NCI-H1092 treated with DMSO at 0.1 percent for 48 hours (cell line): ENCODE measurements at regions not wholly inside any gene's neighbourhood (a gene's known extent, or its start where the extent isn't known, plus 50 kb on each side); places are given as distances from the start of the nearest gene placed in this dataset.
A peak's percentile ranks its signal among the peaks of the same experiment; 100 is the strongest.
"Not testable (repeated sequence)": the region's sequence is repeated elsewhere in the genome, so short reads cannot be mapped to it uniquely, and the experiment has no call there.

ENCODE experiments used
- DNase-seq: peaks from one replicate; lab custom pipeline; 2025; lab: John Stamatoyannopoulos, UW

- DNase-seq = no peak
Measured at GRCh38 chrX:4094926-4095325, 381.5 kb upstream of the PRKX start.

GRCh38 chrX:4091046-4091760, 377.8 kb upstream of the PRKX start:
- no peak for DNase-seq

- DNase-seq = no peak
Measured at GRCh38 chrX:4059893-4060292, 346.4 kb upstream of the PRKX start.

- DNase-seq = peak; percentile 84
Measured at GRCh38 chrX:4043951-4044350, 330.5 kb upstream of the PRKX start.

- DNase-seq = no peak
Measured at GRCh38 chrX:4035874-4036273, 322.4 kb upstream of the PRKX start.

GRCh38 chrX:4028151-4028550, 314.7 kb upstream of the PRKX start:
- DNase-seq = no peak

GRCh38 chrX:4005281-4005680, 291.8 kb upstream of the PRKX start:
- no peak for DNase-seq

- no peak for DNase-seq
Measured at GRCh38 chrX:4004822-4005221, 291.4 kb upstream of the PRKX start.

GRCh38 chrX:3994315-3994714, 280.9 kb upstream of the PRKX start:
- DNase-seq = no peak

- no peak for DNase-seq
Measured at GRCh38 chrX:3990569-3990968, 277.1 kb upstream of the PRKX start.

- peak; percentile 90 for DNase-seq
Measured at GRCh38 chrX:3972104-3972858, 258.8 kb upstream of the PRKX start.

GRCh38 chrX:3968749-3969148, 255.3 kb upstream of the PRKX start:
- no peak for DNase-seq

- no peak for DNase-seq
Measured at GRCh38 chrX:3963980-3964379, 250.5 kb upstream of the PRKX start.

GRCh38 chrX:3962511-3963311, 249.3 kb upstream of the PRKX start:
- peak; percentile 50 for DNase-seq

- DNase-seq = no peak
Measured at GRCh38 chrX:3960952-3961351, 247.5 kb upstream of the PRKX start.

GRCh38 chrX:3951859-3952258, 238.4 kb upstream of the PRKX start:
- DNase-seq = no peak

GRCh38 chrX:3950373-3950772, 236.9 kb upstream of the PRKX start:
- no peak for DNase-seq

GRCh38 chrX:3943965-3944364, 230.5 kb upstream of the PRKX start:
- DNase-seq = no peak

- DNase-seq = peak; percentile 20
Measured at GRCh38 chrX:3940000-3940610, 226.7 kb upstream of the PRKX start.

- DNase-seq = no peak
Measured at GRCh38 chrX:3938587-3938986, 225.1 kb upstream of the PRKX start.

- DNase-seq = not testable (repeated sequence)
Measured at GRCh38 chrX:3935196-3935595, 221.7 kb upstream of the PRKX start.

- DNase-seq = not testable (repeated sequence)
Measured at GRCh38 chrX:3920424-3921017, 207.1 kb upstream of the PRKX start.
